Left lung (tissue), 4 donors: ENCODE measurements at regions not wholly inside any gene's neighbourhood (a gene's known extent, or its start where the extent isn't known, plus 50 kb on each side); places are given as distances from the start of the nearest gene placed in this dataset.

ENCODE experiments used
- ATAC-seq: fragments of 200-7000 bp; cut with Tn5 transposase; one replicate; pipeline ENCODE4 v1.9.1; 2020; ENCODE audit warnings: moderate library complexity
- DNase-seq, 4 donors: peaks; one replicate each; pipeline ENCODE4 v3.0.0-alpha.2; 2013 to 2020
- H3K27ac ChIP-seq, 2 donors: fragments of 200-600 bp; sonication (generic) in 1 of 2; one replicate each; pipeline versions ENCODE4 v1.5.0 to v1.8.0; 2020 to 2021
- H3K27me3 ChIP-seq, 2 donors: fragments of 200-600 bp; sonication (generic) in 1 of 2; one replicate each; pipeline versions ENCODE4 v1.5.0 to v1.8.0; 2020 to 2021
- H3K36me3 ChIP-seq, 2 donors: fragments of 200-600 bp; sonication (generic) in 1 of 2; one replicate each; pipeline versions ENCODE4 v1.5.0 to v1.8.0; 2020 to 2021
- H3K4me1 ChIP-seq, 2 donors: fragments of 200-600 bp; one replicate each; pipeline ENCODE4 v1.8.0; 2021
- H3K4me3 ChIP-seq, 2 donors: fragments of 200-600 bp; sonication (generic) in 1 of 2; one replicate each; pipeline versions ENCODE4 v1.5.0 to v1.8.0; 2020 to 2021; ENCODE audit warnings: mild to moderate bottlenecking in 1 of 2
- H3K9me3 ChIP-seq, 2 donors: fragments of 200-600 bp; sonication (generic) in 1 of 2; one replicate each; pipeline versions ENCODE4 v1.5.0 to v1.8.0; 2020 to 2021
- CTCF ChIP-seq, 2 donors: fragments of 200-600 bp; sonication (generic) in 1 of 2; IDR thresholded peaks; one replicate each; pipeline versions ENCODE4 v1.5.0 to v1.8.0; 2021; ENCODE audit warnings: antibody characterized with exemption in 2 of 2
- intact Hi-C, 2 donors: fragments of 100-400 bp; cut with DNase I; formaldehyde crosslinking; loops; one replicate each; pipeline versions ENCODE4 v1.11.2 to v1.14.2; 2022
- donor health status: DM: no; HTN: yes; CAD: no.
- donor health status: DM: no; HTN: no; CAD: no.

GRCh38 chr18:5787936-5788335, 107.4 kb downstream of the TMEM200C start:
- Histone ChIP-seq H3K27ac (no peak overlapping the region), H3K4me3 (no peak overlapping the region), H3K27me3 (no peaks in the 10 kb centered on the region), H3K9me3 (peaks cover 0 to 21% of the 10 kb centered on the region in 2 donors), H3K4me1 (no peaks in the 10 kb centered on the region), H3K36me3 (no peaks in the 10 kb centered on the region)
- DNase-seq (no peak), ATAC-seq (peak; percentile 44)
- TF ChIP-seq CTCF (IDR thresholded peaks at IDR 0.05): no peak
- intact Hi-C loops: no loop called here

GRCh38 chr18:5779922-5780321, 115.4 kb downstream of the TMEM200C start:
- ATAC-seq (no peak), DNase-seq (no peak)
- intact Hi-C loops: no loop called here

GRCh38 chr18:5772306-5773105, 122.8 kb downstream of the TMEM200C start:
- intact Hi-C loops: no loop called here
- no peaks in the 10 kb centered on the region for H3K36me3 ChIP-seq
- H3K4me1 ChIP-seq: no peaks in the 10 kb centered on the region
- H3K27ac ChIP-seq: no peak overlapping the region
- ATAC-seq: peak; percentile 23
- peak in 2 of 4 donors; percentile 29 to 41 for DNase-seq
- no peak for TF ChIP-seq CTCF (IDR thresholded peaks at IDR 0.05)
- H3K9me3 ChIP-seq: no peaks in the 10 kb centered on the region
- H3K27me3 ChIP-seq: no peaks in the 10 kb centered on the region
- H3K4me3 ChIP-seq: no peak overlapping the region

More at GRCh38 chr18:5779922-5780321, 115.4 kb downstream of the TMEM200C start:
- Histone ChIP-seq H3K9me3 (peaks cover 0 to 15% of the 10 kb centered on the region in 2 donors), H3K27me3 (no peaks in the 10 kb centered on the region), H3K4me1 (no peaks in the 10 kb centered on the region), H3K4me3 (no peak overlapping the region), H3K27ac (no peak overlapping the region), H3K36me3 (no peaks in the 10 kb centered on the region)
- TF ChIP-seq CTCF (IDR thresholded peaks at IDR 0.05): no peak

- intact Hi-C loops: no loop called here
- no peak for DNase-seq
- H3K27ac ChIP-seq: no peak overlapping the region
These were observed 124.0 kb downstream of the TMEM200C start for GRCh38 chr18:5771343-5771742.

More at GRCh38 chr18:5771343-5771742, 124.0 kb downstream of the TMEM200C start:
- Histone ChIP-seq H3K36me3 (no peaks in the 10 kb centered on the region), H3K9me3 (no peaks in the 10 kb centered on the region), H3K27me3 (no peaks in the 10 kb centered on the region), H3K4me3 (no peak overlapping the region), H3K4me1 (no peaks in the 10 kb centered on the region)
- no peak for TF ChIP-seq CTCF (IDR thresholded peaks at IDR 0.05)
- no peak for ATAC-seq
